ENCODE measurements at regions not wholly inside any gene's neighbourhood (a gene's known extent, or its start where the extent isn't known, plus 50 kb on each side); places are given as distances from the start of the nearest gene placed in this dataset.
"Not testable (repeated sequence)": the region's sequence is repeated elsewhere in the genome, so short reads cannot be mapped to it uniquely, and the experiment has no call there.

DNA sequence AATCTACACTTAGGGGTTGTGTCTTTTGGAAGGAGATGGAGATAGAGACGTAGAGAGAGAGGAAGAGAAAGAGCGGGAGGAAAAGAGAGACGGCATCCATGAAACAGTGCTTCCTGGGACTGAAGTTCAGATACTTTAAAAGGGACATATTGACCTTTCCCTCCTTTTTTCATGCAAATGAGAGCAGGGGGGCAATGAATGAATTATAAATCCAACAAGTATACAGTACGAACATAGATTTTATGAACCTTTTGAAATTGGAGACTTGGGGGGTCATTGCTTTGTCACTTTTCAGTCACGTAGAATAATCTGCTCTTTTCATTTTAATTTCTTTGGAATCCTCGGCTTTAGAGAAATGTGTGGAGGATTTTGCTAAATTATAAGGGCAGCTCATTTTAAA lies 364.2 kb downstream of the MAT2B start:
- Histone ChIP-seq H3K4me3 (no peak overlapping the region), H3K4me1 (no peaks in the 10 kb centered on the region), H3K36me3 (no peaks in the 10 kb centered on the region), H3K27me3 (no peaks in the 10 kb centered on the region), H3K9me3 (no peaks in the 10 kb centered on the region), H3K27ac (no peak overlapping the region)
- intact Hi-C loops (cut with DNase I): no loop called here
- no peak for DNase-seq
- TF ChIP-seq, protein P1, sequence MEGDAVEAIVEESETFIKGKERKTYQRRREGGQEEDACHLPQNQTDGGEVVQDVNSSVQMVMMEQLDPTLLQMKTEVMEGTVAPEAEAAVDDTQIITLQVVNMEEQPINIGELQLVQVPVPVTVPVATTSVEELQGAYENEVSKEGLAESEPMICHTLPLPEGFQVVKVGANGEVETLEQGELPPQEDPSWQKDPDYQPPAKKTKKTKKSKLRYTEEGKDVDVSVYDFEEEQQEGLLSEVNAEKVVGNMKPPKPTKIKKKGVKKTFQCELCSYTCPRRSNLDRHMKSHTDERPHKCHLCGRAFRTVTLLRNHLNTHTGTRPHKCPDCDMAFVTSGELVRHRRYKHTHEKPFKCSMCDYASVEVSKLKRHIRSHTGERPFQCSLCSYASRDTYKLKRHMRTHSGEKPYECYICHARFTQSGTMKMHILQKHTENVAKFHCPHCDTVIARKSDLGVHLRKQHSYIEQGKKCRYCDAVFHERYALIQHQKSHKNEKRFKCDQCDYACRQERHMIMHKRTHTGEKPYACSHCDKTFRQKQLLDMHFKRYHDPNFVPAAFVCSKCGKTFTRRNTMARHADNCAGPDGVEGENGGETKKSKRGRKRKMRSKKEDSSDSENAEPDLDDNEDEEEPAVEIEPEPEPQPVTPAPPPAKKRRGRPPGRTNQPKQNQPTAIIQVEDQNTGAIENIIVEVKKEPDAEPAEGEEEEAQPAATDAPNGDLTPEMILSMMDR (IDR thresholded peaks at IDR 0.05): no peak
- TF ChIP-seq POLR2A (IDR thresholded peaks at IDR 0.05): no peak
- ATAC-seq: no peak
- 47% methylated on average over 5 of the region's 6 CpGs for WGBS (ENCODE audit: insufficient coverage, low coverage, low lambda C conversion rate, missing lambda C conversion rate)

DNA sequence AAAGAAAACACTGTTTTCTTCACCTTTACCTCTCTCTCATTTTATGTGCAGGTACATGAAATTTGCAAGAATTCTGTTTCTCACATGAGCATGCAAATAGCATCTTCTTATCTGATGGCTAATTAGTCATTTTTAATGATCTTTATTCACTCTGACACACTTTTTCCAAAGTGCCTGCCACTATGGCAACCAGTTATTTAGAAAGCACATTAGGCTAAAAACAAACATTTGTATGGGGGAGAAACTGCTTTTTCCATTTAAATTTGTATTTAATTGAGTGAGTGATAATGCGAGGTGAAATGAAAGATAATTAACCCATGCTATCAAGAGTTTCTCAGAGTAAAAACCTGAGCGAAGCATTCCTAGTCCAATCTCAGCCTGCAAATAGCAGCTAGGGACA lies 365.0 kb downstream of the MAT2B start:
- Histone ChIP-seq H3K36me3 (no peaks in the 10 kb centered on the region), H3K27me3 (no peaks in the 10 kb centered on the region), H3K9me3 (no peaks in the 10 kb centered on the region), H3K4me1 (no peaks in the 10 kb centered on the region), H3K27ac (no peak overlapping the region), H3K4me3 (no peak overlapping the region)
- intact Hi-C loops (cut with DNase I): no loop called here
- TF ChIP-seq, protein P1 (IDR thresholded peaks at IDR 0.05): no peak
- TF ChIP-seq POLR2A (IDR thresholded peaks at IDR 0.05): no peak
- 25% methylated on average over 2 of the region's 2 CpGs for WGBS (ENCODE audit: insufficient coverage, low coverage, low lambda C conversion rate, missing lambda C conversion rate)
- ATAC-seq (no peak), DNase-seq (no peak)

DNA sequence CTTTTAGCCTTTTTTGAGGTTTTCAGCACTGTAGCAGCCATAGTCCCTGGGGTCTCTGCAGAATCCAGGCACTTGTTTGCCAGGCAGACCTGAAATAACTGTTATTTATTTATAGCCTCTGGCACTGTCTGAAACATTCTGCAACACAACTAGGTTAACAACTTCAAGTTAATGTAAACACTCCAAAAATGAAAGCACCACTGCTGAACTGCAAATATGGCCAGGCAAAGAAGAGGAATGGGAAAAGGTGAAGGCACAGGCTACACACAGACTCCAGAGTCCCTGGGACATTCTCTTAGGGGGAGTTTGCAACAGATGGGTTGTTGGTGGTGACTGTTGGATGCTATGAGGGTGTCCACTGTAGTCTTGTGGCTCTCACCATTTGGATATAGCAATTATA lies 369.0 kb downstream of the MAT2B start:
- no peaks in the 10 kb centered on the region for H3K27me3 ChIP-seq
- no peak overlapping the region for H3K27ac ChIP-seq
- no peak for DNase-seq
- no peak for ATAC-seq
- H3K9me3 ChIP-seq: no peaks in the 10 kb centered on the region
- H3K4me1 ChIP-seq: no peaks in the 10 kb centered on the region
- TF ChIP-seq, protein P1 (IDR thresholded peaks at IDR 0.05): no peak
- TF ChIP-seq POLR2A (IDR thresholded peaks at IDR 0.05): no peak
- no peaks in the 10 kb centered on the region for H3K36me3 ChIP-seq
- H3K4me3 ChIP-seq: no peak overlapping the region
- intact Hi-C loops (cut with DNase I): no loop called here

DNA sequence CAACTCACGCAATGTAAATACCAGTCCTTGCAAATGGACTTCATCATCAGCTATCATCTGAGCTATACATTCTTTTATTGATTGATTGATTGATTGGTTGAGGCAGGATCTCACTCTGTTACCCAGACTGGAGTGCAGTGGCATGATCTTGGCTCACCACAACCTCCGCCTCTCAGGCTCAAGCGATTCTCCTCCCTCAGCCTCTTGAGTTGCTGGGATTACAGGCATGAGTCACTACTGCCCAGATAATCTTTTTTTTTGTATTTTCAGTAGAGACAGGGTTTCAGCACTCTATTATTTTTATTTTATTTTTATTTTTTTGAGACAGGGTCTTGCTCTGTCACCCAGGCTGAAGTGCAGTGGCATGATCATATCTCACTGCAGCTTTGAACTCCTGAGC lies 369.5 kb downstream of the MAT2B start:
- H3K4me1 ChIP-seq; H3K9me3 ChIP-seq; intact Hi-C loops (cut with DNase I); H3K27me3 ChIP-seq; H3K36me3 ChIP-seq; H3K4me3 ChIP-seq; ATAC-seq; H3K27ac ChIP-seq; DNase-seq: not testable (repeated sequence)
- 85% methylated on average over 3 of the region's 3 CpGs for WGBS (ENCODE audit: insufficient coverage, low coverage, low lambda C conversion rate, missing lambda C conversion rate)

DNA sequence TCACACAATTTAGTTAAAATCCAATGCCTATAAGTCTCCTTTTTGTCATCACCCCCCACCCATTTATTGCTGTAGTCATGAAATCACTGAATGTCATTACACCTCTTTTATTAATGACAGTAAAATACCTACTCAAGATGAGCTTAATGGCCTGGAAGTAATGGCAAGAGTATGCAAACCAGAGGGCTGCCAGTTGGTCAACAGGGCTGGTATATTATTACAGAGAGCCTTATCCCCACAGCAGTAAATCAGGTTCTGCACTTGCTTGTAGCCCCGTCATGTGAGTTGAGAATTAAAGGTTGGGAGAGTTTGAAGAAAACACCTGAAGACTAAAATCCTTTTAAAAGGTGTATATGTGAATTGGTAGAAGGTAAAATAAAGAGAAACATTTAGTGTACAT lies 372.4 kb downstream of the MAT2B start:
- DNase-seq (no peak), ATAC-seq (no peak)
- no peaks in the 10 kb centered on the region for H3K36me3 ChIP-seq
- no peak for TF ChIP-seq POLR2A (IDR thresholded peaks at IDR 0.05)
- TF ChIP-seq, protein P1 (IDR thresholded peaks at IDR 0.05): no peak
- H3K27ac ChIP-seq: no peak overlapping the region
- H3K27me3 ChIP-seq: no peaks in the 10 kb centered on the region
- WGBS (ENCODE audit: insufficient coverage, low coverage, low lambda C conversion rate, missing lambda C conversion rate): 56% methylated on average over 1 of the region's 1 CpG
- no peaks in the 10 kb centered on the region for H3K9me3 ChIP-seq
- no peak overlapping the region for H3K4me3 ChIP-seq
- intact Hi-C loops (cut with DNase I): no loop called here
- no peaks in the 10 kb centered on the region for H3K4me1 ChIP-seq
